RCC 7860 (cell line): ENCODE measurements at regions not wholly inside any gene's neighbourhood (a gene's known extent, or its start where the extent isn't known, plus 50 kb on each side); places are given as distances from the start of the nearest gene placed in this dataset.
"Not testable (repeated sequence)": the region's sequence is repeated elsewhere in the genome, so short reads cannot be mapped to it uniquely, and the experiment has no call there.

ENCODE experiments used
- DNase-seq: peaks from one replicate; pipeline ENCODE4 v3.0.0-alpha.2; 2015; ENCODE audit warnings: low spot score
- FAIRE-seq: peaks from 2 replicates; lab custom pipeline; 2012; peaks lifted over from hg19 to GRCh38; lab: Jason Lieb, UNC

DNA sequence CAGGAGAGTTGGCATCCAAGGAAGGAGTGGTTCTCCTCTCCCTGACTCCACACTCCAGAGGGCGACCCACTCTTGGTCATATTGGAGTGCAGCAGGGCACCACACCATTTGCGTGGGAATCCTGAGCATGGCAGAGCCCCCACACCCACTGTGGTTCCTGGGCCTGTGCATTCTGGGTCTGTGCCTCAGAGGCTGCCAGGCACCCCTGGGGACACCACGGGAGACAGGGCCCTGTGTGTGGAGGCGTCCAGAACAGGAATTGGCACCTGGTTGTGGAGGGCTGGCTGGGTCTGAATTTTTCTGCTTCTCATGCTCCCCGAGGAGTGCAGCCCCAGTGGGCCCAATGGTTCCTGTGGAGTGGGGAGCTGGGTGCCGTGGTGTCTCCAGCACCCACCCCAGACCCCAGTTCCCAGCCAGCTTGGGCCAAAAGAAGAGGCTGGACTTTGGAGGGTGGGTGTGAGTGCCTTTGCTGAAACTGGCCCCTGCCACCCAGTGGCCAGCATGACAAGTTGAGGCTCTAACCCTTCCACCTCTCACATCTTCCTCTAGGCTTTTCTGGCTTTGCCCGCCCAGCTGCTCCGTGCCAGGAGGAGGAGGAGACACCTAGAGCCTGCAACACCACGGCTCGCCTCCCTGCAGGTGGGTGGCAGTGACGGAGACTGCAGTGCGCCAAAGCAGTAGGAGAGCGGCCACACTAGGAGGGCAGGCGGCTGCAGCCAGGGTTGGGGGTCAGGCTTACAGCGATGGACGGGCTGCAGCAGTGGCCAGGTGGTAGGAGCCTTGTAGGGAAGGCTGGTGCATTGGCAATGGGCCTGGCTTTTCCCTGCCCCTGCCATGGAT is 250.7 kb downstream of the TP53TG3F start:
- not testable (repeated sequence) for FAIRE-seq, DNase-seq

DNA sequence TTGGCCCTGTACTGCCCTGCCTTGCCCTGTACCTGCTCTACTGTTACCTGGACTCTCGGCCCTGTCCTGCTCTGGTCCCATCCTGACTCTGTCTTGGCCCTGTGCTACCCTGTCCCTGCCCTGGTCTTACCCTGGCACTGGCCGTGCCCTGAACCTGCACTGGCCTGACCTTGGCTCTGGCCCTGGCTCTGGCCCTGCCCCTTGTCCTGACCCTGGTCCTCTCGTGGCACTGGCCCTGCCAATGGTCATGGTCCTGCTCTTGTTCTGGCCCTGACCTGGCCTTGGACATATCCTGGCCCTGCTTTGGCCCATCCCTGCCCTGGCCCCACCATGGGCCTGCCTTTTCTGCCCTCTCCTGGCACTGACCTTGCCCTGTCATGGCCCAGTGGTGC is 251.3 kb downstream of the TP53TG3F start:
- FAIRE-seq, DNase-seq: not testable (repeated sequence)

DNA sequence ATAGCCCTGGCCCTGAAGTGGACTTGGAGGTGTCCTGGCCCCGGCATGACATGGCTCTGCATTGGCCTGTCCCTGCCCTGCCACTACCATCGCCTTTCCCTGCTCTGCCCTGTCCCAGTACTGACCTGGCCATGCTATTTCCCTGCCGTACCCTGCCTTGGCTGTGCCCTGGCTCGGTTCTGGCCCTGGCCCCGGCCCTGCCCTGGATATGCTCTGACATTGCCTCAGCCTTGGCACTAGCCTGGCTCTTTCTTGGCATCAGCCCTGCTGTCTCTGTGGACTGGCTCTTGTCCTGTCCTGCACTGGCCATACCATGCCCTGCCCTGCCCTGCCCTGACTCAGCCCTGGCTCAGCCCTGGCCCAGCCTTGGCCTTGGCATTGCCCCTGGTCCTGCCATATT is 252.2 kb downstream of the TP53TG3F start:
- FAIRE-seq, DNase-seq: not testable (repeated sequence)

DNA sequence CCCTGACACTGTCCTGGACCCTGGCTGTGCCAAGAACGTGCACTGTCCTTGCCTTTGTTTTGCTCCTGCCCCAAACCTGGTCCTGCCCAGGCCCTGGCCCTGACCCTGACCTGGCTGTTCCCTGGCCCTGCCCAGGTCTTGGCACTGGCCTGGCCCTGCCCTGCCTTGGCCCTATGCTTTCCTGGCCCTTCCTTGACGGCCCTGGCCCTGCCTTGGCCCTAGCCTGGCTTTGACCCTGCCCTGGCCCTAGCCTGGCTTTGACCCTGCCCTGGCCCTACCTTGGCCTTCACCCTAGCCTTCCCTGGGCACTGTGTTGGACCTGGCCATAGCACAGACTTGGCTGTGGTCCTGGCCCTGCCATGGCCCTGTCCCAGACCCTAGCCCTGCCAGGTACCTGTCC is 252.9 kb downstream of the TP53TG3F start:
- not testable (repeated sequence) for DNase-seq, FAIRE-seq

DNA sequence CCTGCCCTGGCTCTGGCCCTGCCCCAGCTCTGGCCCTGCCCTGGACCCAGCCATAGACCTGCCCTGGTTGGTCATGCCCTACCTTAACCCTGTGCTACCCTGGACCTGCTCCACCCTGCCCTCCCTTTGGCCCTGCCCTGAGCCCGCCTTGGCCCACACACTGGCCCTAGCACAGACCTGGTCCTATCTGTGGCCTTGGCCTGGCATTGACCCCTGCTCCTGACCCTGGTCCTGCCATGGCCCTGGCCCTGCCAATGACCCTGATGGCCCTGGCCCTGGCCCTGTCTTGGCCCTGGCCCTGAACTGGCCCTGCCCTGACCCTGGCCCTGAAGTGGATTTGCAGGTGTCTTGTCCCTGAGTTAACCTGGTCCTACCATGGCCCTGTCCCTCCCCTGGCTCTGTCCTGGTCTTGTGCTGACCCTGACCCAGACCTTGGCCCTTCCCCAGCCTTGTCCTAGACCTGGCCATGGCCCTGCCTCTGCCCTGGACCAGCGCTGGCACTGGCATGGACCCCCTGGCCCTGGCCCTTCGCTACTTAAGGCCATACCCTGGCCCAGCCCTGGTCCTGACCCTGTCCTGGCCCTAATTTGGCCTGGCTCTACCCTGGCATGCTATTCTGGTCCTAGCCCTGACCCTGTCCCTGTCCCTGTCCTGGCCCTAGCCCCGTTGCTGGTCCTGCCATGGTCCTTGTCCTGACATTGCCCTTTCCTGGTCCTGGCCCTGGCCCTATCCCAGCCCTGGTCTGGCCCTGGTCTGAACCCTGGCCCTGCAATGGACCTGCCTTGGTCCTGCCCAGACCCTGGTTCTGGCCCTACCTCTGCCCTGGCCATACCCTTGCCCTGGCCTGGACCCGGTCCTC is 253.7 kb downstream of the TP53TG3F start:
- not testable (repeated sequence) for DNase-seq, FAIRE-seq

- not testable (repeated sequence) for DNase-seq, FAIRE-seq
Measured at GRCh38 chr16:33713710-33714538, 254.5 kb downstream of the TP53TG3F start.

GRCh38 chr16:33731167-33731566 is 271.8 kb downstream of the TP53TG3F start:
- FAIRE-seq, DNase-seq: not testable (repeated sequence)

- not testable (repeated sequence) for DNase-seq
- FAIRE-seq: peak; percentile 79
Measured at GRCh38 chr16:33734650-33735049, 275.2 kb downstream of the TP53TG3F start.

- FAIRE-seq, DNase-seq: not testable (repeated sequence)
Measured at GRCh38 chr16:33766869-33767765, 307.7 kb downstream of the TP53TG3F start.

- not testable (repeated sequence) for DNase-seq, FAIRE-seq
Measured at GRCh38 chr16:33768710-33769109, 309.3 kb downstream of the TP53TG3F start.

- not testable (repeated sequence) for FAIRE-seq
Measured at GRCh38 chr16:33769180-33769846, 309.9 kb downstream of the TP53TG3F start.

GRCh38 chr16:33770478-33770877 is 311.1 kb downstream of the TP53TG3F start:
- DNase-seq, FAIRE-seq: not testable (repeated sequence)

More at GRCh38 chr16:33769180-33769846, 309.9 kb downstream of the TP53TG3F start:
- DNase-seq: not testable (repeated sequence)

- not testable (repeated sequence) for DNase-seq, FAIRE-seq
Measured at GRCh38 chr16:33771211-33771610, 311.8 kb downstream of the TP53TG3F start.

- FAIRE-seq, DNase-seq: not testable (repeated sequence)
Measured at GRCh38 chr16:33773966-33774365, 314.6 kb downstream of the TP53TG3F start.

- FAIRE-seq, DNase-seq: not testable (repeated sequence)
Measured at GRCh38 chr16:33774724-33775123, 315.3 kb downstream of the TP53TG3F start.

DNA sequence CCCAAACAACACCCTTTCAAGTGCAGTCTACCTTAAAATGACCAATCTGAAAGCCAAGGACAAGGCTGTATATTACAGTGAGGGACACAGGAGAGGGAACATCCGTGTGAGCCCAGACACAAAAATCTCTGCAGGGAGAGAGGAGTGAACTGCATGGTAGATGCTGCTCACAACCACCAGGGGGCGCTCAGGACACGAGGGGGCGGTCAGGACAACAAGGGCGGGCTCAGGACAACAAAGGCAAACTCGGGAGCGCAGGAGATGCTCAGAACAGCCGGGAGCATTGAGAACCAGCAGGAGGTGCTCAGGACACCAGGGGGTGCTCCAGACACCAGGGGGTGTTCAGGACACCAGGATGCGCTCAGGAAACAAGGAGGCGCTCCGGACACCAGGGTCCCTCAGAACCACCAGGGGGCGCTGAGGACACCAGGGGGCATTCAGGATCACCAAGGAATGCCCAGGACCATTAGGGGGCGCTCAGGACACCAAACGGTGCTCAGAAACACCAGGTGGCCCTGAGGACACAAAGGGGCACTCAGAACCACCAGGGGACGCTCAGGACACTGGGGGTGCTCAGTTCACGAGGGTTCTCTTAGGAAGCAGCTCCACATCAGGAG is 357.0 kb downstream of the TP53TG3F start:
- not testable (repeated sequence) for DNase-seq, FAIRE-seq

- DNase-seq, FAIRE-seq: not testable (repeated sequence)
Measured at GRCh38 chr16:33824736-33825135, 365.3 kb downstream of the TP53TG3F start.

- not testable (repeated sequence) for DNase-seq, FAIRE-seq
Measured at GRCh38 chr16:33827522-33827921, 368.1 kb downstream of the TP53TG3F start.
